ENCODE measurements at regions not wholly inside any gene's neighbourhood (a gene's known extent, or its start where the extent isn't known, plus 50 kb on each side); places are given as distances from the start of the nearest gene placed in this dataset.
A peak's percentile ranks its signal among the peaks of the same experiment; 100 is the strongest.

- TF ChIP-seq, protein P1, sequence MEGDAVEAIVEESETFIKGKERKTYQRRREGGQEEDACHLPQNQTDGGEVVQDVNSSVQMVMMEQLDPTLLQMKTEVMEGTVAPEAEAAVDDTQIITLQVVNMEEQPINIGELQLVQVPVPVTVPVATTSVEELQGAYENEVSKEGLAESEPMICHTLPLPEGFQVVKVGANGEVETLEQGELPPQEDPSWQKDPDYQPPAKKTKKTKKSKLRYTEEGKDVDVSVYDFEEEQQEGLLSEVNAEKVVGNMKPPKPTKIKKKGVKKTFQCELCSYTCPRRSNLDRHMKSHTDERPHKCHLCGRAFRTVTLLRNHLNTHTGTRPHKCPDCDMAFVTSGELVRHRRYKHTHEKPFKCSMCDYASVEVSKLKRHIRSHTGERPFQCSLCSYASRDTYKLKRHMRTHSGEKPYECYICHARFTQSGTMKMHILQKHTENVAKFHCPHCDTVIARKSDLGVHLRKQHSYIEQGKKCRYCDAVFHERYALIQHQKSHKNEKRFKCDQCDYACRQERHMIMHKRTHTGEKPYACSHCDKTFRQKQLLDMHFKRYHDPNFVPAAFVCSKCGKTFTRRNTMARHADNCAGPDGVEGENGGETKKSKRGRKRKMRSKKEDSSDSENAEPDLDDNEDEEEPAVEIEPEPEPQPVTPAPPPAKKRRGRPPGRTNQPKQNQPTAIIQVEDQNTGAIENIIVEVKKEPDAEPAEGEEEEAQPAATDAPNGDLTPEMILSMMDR (IDR thresholded peaks at IDR 0.05; ENCODE audit: low read depth, low read length) = peak; percentile 20
- DNase-seq (ENCODE audit: low read depth in 2 of 2) = peak in 1 of 2 donors; percentile 9
- no peak overlapping the region for H3K4me3 ChIP-seq (replicated peaks in 1 of 2; ENCODE audit: low read depth in 2 of 2, low read length in 2 of 2)
Observed at GRCh38 chr7:46131916-46132795, 211.1 kb upstream of the IGFBP3 start.

GRCh38 chr7:46129831-46130230, 208.8 kb upstream of the IGFBP3 start:
- no peak overlapping the region for H3K4me3 ChIP-seq (replicated peaks in 1 of 2; ENCODE audit: low read depth in 2 of 2, low read length in 2 of 2)
- TF ChIP-seq, protein P1 (IDR thresholded peaks at IDR 0.05; ENCODE audit: low read depth, low read length) = peak; percentile 85
- DNase-seq (ENCODE audit: low read depth in 2 of 2) = peak in 1 of 2 donors; percentile 68

DNA sequence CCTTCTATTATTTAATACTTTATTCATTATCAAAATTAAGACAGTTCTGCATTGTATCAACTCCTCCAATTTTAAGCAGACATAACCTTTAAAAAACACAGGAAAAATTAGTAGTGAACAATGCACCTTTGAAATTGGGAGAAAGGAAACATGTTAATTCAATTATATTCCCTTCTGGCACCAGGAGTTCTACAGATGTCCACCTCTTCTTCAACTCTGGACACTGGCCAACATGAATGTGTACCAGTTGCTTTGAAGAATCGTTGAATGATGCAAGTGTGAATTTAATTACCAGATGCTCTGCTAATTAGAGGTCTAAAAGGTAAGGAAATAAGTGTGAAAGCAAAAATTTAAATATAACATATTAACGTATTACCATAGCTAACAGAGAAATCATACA, 206.7 kb upstream of the IGFBP3 start:
- DNase-seq (ENCODE audit: low read depth in 2 of 2) = no peak
- TF ChIP-seq, protein P1 (IDR thresholded peaks at IDR 0.05; ENCODE audit: low read depth, low read length) = no peak
- no peak overlapping the region for H3K4me3 ChIP-seq (replicated peaks in 1 of 2; ENCODE audit: low read depth in 2 of 2, low read length in 2 of 2)

DNA sequence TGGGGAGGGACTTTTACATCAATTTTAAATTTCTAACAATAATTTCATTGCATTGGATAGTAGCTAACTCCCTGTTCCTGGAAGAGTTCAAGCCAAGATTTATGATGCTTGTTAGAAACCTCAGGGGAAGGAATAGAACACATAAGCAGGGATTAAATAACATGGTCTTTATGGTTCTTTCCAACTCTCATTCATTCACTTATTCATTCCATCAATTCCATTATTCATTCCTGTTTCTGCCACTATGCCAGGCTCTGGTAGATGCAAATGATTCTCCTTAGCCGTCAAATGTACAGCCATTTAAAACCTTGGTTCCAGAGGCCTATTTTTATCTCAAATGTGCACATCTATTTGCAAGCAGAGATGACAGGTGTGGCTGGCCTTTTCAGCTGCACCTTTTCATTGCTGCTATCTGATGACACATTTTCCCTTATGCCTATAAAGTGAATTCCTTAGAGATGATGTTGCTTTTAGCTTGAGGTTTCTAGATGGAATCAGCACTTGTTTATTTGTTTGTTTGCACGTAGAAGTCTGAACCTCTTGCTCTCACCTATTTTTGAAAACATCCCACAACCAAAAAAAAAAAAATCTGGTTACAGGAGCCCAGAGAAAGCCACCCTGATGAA, 205.7 kb upstream of the IGFBP3 start:
- TF ChIP-seq, protein P1 (IDR thresholded peaks at IDR 0.05; ENCODE audit: low read depth, low read length) = no peak
- DNase-seq (ENCODE audit: low read depth in 2 of 2) = no peak
- no peak overlapping the region for H3K4me3 ChIP-seq (replicated peaks in 1 of 2; ENCODE audit: low read depth in 2 of 2, low read length in 2 of 2)

DNA sequence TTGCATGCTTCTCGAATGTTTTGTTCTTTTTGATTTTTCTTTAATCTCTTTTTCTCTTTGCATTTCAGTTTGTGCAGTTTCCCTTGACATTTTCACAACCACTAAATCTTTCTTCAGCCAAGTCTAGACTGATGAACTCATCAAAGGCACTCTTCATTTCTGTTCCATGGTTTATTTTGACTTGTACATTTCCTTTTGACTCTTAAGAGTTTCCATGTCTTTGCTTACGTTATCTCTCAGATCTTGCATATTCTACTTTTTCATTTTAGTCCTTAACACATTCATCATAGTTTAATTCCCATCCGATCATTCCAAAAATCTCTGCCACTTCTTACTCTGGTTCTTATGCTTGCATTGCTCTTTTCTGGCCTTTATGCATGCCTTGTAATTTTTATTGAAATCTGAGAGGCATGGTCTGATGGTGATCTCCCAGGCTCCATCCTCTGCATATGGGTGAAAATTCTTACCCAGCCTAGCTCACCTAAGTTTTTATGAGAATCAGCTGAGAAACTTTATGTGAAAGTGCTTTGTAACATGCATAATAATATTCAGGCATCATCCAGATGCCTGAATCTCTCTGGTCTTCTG, 202.8 kb upstream of the IGFBP3 start:
- TF ChIP-seq, protein P1 (IDR thresholded peaks at IDR 0.05; ENCODE audit: low read depth, low read length) = no peak
- H3K4me3 ChIP-seq (replicated peaks in 1 of 2; ENCODE audit: low read depth in 2 of 2, low read length in 2 of 2) = no peak overlapping the region
- DNase-seq (ENCODE audit: low read depth in 2 of 2) = no peak

DNA sequence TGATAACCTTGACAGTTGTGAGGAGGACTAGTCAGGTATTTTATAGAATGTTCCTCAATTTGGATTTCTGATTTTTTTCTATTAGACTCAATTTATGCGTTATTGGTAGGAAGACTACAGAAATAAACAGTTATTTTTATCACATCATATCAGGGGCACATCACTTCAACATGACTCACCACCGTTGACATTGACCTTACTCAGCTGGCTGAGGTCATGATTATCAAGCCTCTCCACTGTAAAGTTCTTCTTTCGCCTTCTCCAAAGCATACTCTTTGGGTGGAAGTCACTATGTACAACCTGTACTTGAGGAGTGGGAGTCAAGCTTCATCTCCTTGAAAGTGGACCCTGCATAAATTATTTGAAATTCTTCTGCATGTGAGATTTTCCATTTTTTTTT, 194.3 kb upstream of the IGFBP3 start:
- DNase-seq (ENCODE audit: low read depth in 2 of 2) = peak in 1 of 2 donors; percentile 20
- H3K4me3 ChIP-seq (replicated peaks in 1 of 2; ENCODE audit: low read depth in 2 of 2, low read length in 2 of 2) = no peak overlapping the region
- TF ChIP-seq, protein P1 (IDR thresholded peaks at IDR 0.05; ENCODE audit: low read depth, low read length) = no peak
